ENCODE measurements at regions not wholly inside any gene's neighbourhood (a gene's known extent, or its start where the extent isn't known, plus 50 kb on each side); places are given as distances from the start of the nearest gene placed in this dataset.

- no peak for TF ChIP-seq WRNIP1 (IDR thresholded peaks at IDR 0.05; ENCODE audit: borderline replicate concordance, low read depth, low read length)
- no peak for TF ChIP-seq CTCF (IDR thresholded peaks at IDR 0.05 in 2 of 3, conservative IDR thresholded peaks at IDR 0.05 in 1 of 3; ENCODE audit: control insufficient read depth in 2 of 3, extremely low read depth in 1 of 3, insufficient read depth in 1 of 3, low read depth in 3 of 3, low read length in 3 of 3)
- no peak for TF ChIP-seq HCFC1 (IDR thresholded peaks at IDR 0.05; ENCODE audit: low read length)
- no peak for TF ChIP-seq REST (IDR thresholded peaks at IDR 0.05; ENCODE audit: low read depth, low read length)
Observed at GRCh38 chr14:22336031-22336430, 253.0 kb downstream of the DAD1 start.
